ENCODE measurements at regions not wholly inside any gene's neighbourhood (a gene's known extent, or its start where the extent isn't known, plus 50 kb on each side); places are given as distances from the start of the nearest gene placed in this dataset.
"Not testable (repeated sequence)": the region's sequence is repeated elsewhere in the genome, so short reads cannot be mapped to it uniquely, and the experiment has no call there.

DNA sequence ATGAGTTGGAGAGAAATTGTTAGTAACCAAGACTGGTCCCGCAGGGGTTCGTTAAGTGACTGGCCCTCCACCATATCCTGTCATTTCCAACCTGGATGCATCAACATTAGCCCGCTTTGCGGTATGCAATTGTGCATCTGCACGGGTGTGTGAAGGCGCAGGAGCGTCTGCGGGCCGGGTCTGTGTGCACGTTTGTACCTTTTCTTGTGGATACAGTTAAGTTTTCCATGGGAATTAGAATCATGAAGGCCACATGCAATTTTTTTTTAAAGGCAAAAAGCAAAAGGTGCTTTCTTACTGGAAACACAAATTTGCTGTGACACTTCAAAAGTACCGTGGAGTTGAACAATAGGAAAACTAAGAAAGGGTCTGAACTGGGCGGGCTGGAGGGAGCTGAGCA, 355.4 kb upstream of the ZFHX3 start:
- Mint-ChIP-seq H3K27ac (ENCODE audit: unreplicated experiment) (no peak overlapping the region), H3K27me3 (ENCODE audit: unreplicated experiment) (peaks cover 2% of the 10 kb centered on the region), H3K9me3 (ENCODE audit: unreplicated experiment) (no peaks in the 10 kb centered on the region), H3K4me1 (ENCODE audit: unreplicated experiment) (peaks cover 16% of the 10 kb centered on the region), H3K4me3 (ENCODE audit: unreplicated experiment) (no peak overlapping the region), H3K36me3 (ENCODE audit: low read depth, unreplicated experiment) (no peaks in the 10 kb centered on the region)
- TF ChIP-seq, protein P1, sequence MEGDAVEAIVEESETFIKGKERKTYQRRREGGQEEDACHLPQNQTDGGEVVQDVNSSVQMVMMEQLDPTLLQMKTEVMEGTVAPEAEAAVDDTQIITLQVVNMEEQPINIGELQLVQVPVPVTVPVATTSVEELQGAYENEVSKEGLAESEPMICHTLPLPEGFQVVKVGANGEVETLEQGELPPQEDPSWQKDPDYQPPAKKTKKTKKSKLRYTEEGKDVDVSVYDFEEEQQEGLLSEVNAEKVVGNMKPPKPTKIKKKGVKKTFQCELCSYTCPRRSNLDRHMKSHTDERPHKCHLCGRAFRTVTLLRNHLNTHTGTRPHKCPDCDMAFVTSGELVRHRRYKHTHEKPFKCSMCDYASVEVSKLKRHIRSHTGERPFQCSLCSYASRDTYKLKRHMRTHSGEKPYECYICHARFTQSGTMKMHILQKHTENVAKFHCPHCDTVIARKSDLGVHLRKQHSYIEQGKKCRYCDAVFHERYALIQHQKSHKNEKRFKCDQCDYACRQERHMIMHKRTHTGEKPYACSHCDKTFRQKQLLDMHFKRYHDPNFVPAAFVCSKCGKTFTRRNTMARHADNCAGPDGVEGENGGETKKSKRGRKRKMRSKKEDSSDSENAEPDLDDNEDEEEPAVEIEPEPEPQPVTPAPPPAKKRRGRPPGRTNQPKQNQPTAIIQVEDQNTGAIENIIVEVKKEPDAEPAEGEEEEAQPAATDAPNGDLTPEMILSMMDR (IDR thresholded peaks at IDR 0.05; ENCODE audit: unreplicated experiment): no peak
- DNase-seq (ENCODE audit: low spot score): no peak

DNA sequence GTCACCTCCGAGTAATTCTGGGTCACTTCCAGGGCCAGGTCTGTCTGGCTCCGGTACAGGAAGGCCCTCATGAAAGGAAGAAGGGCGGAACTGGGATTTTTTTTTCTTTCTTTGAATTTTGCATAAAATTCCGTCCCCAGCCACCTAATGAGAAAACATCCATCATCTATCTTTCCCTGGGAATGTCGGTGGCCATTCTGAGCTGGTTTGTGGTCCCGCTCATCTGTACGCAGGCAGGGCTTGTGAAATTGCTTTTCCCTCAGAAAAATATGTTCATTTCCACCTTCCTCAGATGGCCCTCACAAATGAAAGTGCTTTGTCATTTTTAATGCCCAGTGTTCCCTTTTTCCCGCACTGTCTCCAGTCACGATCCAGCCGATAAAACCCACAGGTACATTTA, 353.0 kb upstream of the ZFHX3 start:
- Mint-ChIP-seq H3K9me3 (ENCODE audit: unreplicated experiment) (no peaks in the 10 kb centered on the region), H3K4me3 (ENCODE audit: unreplicated experiment) (no peak overlapping the region), H3K36me3 (ENCODE audit: low read depth, unreplicated experiment) (no peaks in the 10 kb centered on the region), H3K27ac (ENCODE audit: unreplicated experiment) (no peak overlapping the region), H3K4me1 (ENCODE audit: unreplicated experiment) (peaks cover 21% of the 10 kb centered on the region), H3K27me3 (ENCODE audit: unreplicated experiment) (peaks cover 3% of the 10 kb centered on the region)
- DNase-seq (ENCODE audit: low spot score): no peak
- TF ChIP-seq, protein P1 (IDR thresholded peaks at IDR 0.05; ENCODE audit: unreplicated experiment): no peak

DNA sequence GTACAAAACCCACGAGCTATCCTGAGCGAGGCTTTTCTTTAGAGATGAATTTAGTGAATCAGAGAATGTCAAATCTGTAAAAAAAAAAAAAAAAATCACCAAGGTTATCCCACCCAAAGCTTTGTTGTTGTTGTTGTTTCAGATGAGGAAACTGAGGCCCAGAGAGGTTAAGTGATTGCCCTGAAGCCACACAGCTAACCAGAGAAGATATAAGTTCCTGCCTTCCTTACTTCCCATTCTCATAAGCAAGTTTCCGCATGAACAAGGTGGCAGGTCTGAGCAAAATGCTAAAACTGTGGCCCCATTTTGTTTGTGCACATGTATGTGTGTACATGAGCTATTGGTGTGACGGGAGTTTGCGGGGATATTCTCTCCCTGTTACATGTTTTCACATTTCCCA, 352.1 kb upstream of the ZFHX3 start:
- Mint-ChIP-seq H3K4me3 (ENCODE audit: unreplicated experiment) (no peak overlapping the region), H3K36me3 (ENCODE audit: low read depth, unreplicated experiment) (no peaks in the 10 kb centered on the region), H3K4me1 (ENCODE audit: unreplicated experiment) (peaks cover 21% of the 10 kb centered on the region), H3K27me3 (ENCODE audit: unreplicated experiment) (peaks cover 3% of the 10 kb centered on the region), H3K27ac (ENCODE audit: unreplicated experiment) (no peak overlapping the region), H3K9me3 (ENCODE audit: unreplicated experiment) (no peaks in the 10 kb centered on the region)
- TF ChIP-seq, protein P1 (IDR thresholded peaks at IDR 0.05; ENCODE audit: unreplicated experiment): no peak
- DNase-seq (ENCODE audit: low spot score): no peak

DNA sequence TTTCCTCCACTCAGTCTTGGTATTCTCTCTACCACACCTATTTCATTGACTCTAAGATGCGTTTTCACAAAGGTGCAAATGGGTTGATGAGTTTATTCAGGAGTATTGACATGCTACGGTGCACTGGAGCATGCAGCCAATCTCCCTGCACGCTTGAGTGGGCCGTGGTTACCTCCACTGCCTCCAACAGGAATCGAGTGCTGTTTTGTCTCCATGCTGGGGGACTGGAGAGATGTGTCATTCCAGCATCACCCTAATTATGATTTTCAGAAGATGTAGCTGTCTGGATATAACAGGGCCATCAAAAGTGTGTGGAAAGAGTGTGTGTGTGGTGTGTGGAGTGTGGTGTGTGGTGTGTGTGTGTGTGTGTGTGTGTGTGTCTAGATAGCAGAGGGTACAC, 351.6 kb upstream of the ZFHX3 start:
- Mint-ChIP-seq H3K27me3 (ENCODE audit: unreplicated experiment) (peaks cover 3% of the 10 kb centered on the region), H3K27ac (ENCODE audit: unreplicated experiment) (no peak overlapping the region)

DNA sequence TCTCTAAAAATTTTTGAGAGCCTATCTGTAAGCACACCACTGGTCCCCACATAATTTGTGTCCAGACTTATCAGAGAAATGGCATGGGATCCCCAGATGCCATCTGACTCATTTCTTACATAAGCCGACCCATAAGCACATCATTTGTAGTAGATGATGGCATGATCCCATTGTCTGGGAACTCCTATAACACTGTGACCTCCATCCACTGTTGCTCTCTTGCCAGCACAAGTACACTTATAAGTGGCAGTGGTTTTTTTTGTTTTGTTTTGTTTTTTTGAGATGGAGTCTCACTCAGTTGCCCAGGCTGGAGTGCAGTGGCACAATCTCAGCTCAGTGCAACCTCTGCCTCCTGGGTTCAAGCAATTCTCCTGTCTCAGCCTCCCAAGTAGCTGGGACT, 350.7 kb upstream of the ZFHX3 start:
- DNase-seq (ENCODE audit: low spot score); H3K4me3 Mint-ChIP-seq (ENCODE audit: unreplicated experiment); H3K36me3 Mint-ChIP-seq (ENCODE audit: low read depth, unreplicated experiment); H3K27me3 Mint-ChIP-seq (ENCODE audit: unreplicated experiment); H3K27ac Mint-ChIP-seq (ENCODE audit: unreplicated experiment); H3K9me3 Mint-ChIP-seq (ENCODE audit: unreplicated experiment): not testable (repeated sequence)
- peaks cover 21% of the 10 kb centered on the region for H3K4me1 Mint-ChIP-seq (ENCODE audit: unreplicated experiment)

More for the DNA sequence above, 351.6 kb upstream of the ZFHX3 start:
- no peak overlapping the region for H3K4me3 Mint-ChIP-seq (ENCODE audit: unreplicated experiment)
- no peaks in the 10 kb centered on the region for H3K9me3 Mint-ChIP-seq (ENCODE audit: unreplicated experiment)
- H3K4me1 Mint-ChIP-seq (ENCODE audit: unreplicated experiment): peaks cover 21% of the 10 kb centered on the region
- no peak for DNase-seq (ENCODE audit: low spot score)
- TF ChIP-seq, protein P1 (IDR thresholded peaks at IDR 0.05; ENCODE audit: unreplicated experiment): no peak
- H3K36me3 Mint-ChIP-seq (ENCODE audit: low read depth, unreplicated experiment): no peaks in the 10 kb centered on the region

DNA sequence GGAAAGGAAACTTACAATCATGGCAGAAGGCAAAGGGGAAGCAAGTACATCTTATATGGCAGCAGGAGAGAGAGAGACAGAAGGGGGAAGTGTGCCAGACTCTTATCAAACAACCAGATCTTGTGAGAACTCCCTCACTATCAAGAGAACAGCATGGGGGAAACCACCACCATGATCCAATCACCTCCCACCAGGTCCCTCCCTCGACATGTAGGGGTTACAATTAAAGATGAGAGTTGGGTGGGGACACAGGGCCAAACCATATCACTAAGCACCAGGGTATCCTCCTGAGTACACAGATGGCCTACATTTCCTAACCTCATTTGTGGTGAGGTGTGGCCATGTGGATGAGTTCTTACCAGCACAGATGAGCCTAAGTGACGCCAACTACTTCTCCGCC, 348.6 kb upstream of the ZFHX3 start:
- H3K36me3 Mint-ChIP-seq (ENCODE audit: low read depth, unreplicated experiment): no peaks in the 10 kb centered on the region
- DNase-seq (ENCODE audit: low spot score): no peak
- H3K4me1 Mint-ChIP-seq (ENCODE audit: unreplicated experiment): peaks cover 21% of the 10 kb centered on the region
- H3K27ac Mint-ChIP-seq (ENCODE audit: unreplicated experiment): no peak overlapping the region
- no peaks in the 10 kb centered on the region for H3K9me3 Mint-ChIP-seq (ENCODE audit: unreplicated experiment)
- no peak overlapping the region for H3K4me3 Mint-ChIP-seq (ENCODE audit: unreplicated experiment)
- TF ChIP-seq, protein P1 (IDR thresholded peaks at IDR 0.05; ENCODE audit: unreplicated experiment): no peak
- peaks cover 1% of the 10 kb centered on the region for H3K27me3 Mint-ChIP-seq (ENCODE audit: unreplicated experiment)
